ENCODE measurements at regions not wholly inside any gene's neighbourhood (a gene's known extent, or its start where the extent isn't known, plus 50 kb on each side); places are given as distances from the start of the nearest gene placed in this dataset.
A peak's percentile ranks its signal among the peaks of the same experiment; 100 is the strongest.

DNA sequence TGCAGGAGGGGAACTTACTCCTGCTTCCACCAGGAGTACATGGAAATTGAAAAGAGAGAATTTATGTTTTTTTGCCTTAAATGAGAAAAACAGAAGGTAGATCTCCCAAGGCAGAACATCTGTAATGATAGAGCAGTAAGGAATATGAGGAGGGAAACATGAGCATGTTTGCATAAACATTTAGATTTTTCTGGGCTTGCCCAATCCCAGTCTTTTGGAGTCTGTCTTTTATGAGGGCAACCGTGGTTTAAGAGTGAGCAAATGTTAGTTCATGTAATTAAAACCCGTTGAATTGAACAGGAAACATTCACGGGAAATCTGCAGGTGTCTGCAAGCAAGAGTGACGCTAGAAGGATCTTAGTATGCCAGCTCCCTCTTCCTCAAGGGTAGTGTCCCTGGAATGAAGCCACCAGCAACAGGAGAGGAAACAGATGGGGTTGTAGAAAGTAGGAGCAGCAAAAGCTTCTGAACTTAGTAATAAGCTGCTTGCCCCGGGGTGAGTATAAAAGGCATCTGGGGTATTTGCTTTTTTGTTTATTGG is 79.3 kb downstream of the ARF6 start:
- peak overlapping the region in 1 of 2 donors; percentile 72 for H3K9ac ChIP-seq (ENCODE audit: low read depth in 1 of 2, low read length in 2 of 2)
- H3K4me3 ChIP-seq (ENCODE audit: low read depth in 1 of 3, low read length in 3 of 3) = no peak overlapping the region
- WGBS = 34% methylated on average over 5 of the region's 5 CpGs
- no peak for DNase-seq (ENCODE audit: low spot score)
- no peaks in the 10 kb centered on the region for H3K36me3 ChIP-seq (ENCODE audit: control insufficient read depth in 4 of 4, insufficient read depth in 3 of 4, low read depth in 1 of 4, low read length in 3 of 4)
- peak overlapping the region; percentile 43 to 75 for H3K27ac ChIP-seq (ENCODE audit: low read depth in 1 of 2, low read length in 2 of 2)
- no peaks in the 10 kb centered on the region for H3K27me3 ChIP-seq (ENCODE audit: control insufficient read depth in 4 of 4, insufficient read depth in 4 of 4, low read length in 3 of 4)
- H3K9me3 ChIP-seq (ENCODE audit: control insufficient read depth in 4 of 4, low read length in 3 of 4) = no peaks in the 10 kb centered on the region
- peaks cover 13 to 30% (median 24%) of the 10 kb centered on the region in 4 donors for H3K4me1 ChIP-seq (ENCODE audit: control insufficient read depth in 4 of 4, insufficient read depth in 4 of 4, low read length in 3 of 4)
- TF ChIP-seq TAF1 (conservative IDR thresholded peaks at IDR 0.05) (no peak), FOXA1 (IDR thresholded peaks at IDR 0.05) (no peak), RXRA (IDR thresholded peaks at IDR 0.05) (no peak), EGR1 (IDR thresholded peaks at IDR 0.05; ENCODE audit: low read depth in 2 of 2) (no peak), FOXA2 (IDR thresholded peaks at IDR 0.05) (no peak), REST (IDR thresholded peaks at IDR 0.05) (no peak), HNF4A (conservative IDR thresholded peaks at IDR 0.05) (no peak), YY1 (IDR thresholded peaks at IDR 0.05) (no peak), HNF4G (IDR thresholded peaks at IDR 0.05) (no peak), JUND (IDR thresholded peaks at IDR 0.05) (no peak)
- TF ChIP-seq, protein P1, sequence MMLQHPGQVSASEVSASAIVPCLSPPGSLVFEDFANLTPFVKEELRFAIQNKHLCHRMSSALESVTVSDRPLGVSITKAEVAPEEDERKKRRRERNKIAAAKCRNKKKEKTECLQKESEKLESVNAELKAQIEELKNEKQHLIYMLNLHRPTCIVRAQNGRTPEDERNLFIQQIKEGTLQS (IDR thresholded peaks at IDR 0.05) = no peak
- TF ChIP-seq, protein P2, sequence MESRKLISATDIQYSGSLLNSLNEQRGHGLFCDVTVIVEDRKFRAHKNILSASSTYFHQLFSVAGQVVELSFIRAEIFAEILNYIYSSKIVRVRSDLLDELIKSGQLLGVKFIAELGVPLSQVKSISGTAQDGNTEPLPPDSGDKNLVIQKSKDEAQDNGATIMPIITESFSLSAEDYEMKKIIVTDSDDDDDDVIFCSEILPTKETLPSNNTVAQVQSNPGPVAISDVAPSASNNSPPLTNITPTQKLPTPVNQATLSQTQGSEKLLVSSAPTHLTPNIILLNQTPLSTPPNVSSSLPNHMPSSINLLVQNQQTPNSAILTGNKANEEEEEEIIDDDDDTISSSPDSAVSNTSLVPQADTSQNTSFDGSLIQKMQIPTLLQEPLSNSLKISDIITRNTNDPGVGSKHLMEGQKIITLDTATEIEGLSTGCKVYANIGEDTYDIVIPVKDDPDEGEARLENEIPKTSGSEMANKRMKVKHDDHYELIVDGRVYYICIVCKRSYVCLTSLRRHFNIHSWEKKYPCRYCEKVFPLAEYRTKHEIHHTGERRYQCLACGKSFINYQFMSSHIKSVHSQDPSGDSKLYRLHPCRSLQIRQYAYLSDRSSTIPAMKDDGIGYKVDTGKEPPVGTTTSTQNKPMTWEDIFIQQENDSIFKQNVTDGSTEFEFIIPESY (IDR thresholded peaks at IDR 0.05) = no peak
- TF ChIP-seq, protein P3, sequence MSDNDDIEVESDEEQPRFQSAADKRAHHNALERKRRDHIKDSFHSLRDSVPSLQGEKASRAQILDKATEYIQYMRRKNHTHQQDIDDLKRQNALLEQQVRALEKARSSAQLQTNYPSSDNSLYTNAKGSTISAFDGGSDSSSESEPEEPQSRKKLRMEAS (IDR thresholded peaks at IDR 0.05) = no peak

DNA sequence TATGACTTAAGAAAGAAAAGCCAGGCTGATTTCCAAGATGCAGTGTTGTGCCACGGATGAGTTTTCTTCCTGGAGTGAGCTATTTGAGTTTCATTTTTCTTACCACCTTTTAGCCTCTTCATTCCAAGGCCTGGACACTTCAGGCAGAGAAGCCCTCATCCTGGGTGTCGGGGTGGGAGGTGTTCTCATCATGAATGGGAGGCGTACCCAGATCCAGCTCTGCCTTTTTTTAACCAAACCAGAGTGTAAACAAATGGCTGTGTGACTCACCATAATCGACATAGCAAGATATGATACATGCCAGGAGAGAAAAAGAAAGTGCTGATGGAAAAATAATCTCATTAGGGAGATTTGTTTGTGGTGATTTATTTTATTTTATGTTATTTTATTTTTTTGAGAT is 79.9 kb downstream of the ARF6 start:
- Histone ChIP-seq H3K9ac (ENCODE audit: low read depth in 1 of 2, low read length in 2 of 2) (peak overlapping the region in 1 of 2 donors; percentile 72), H3K36me3 (ENCODE audit: control insufficient read depth in 4 of 4, insufficient read depth in 3 of 4, low read depth in 1 of 4, low read length in 3 of 4) (no peaks in the 10 kb centered on the region), H3K4me1 (ENCODE audit: control insufficient read depth in 4 of 4, insufficient read depth in 4 of 4, low read length in 3 of 4) (peaks cover 13 to 28% (median 24%) of the 10 kb centered on the region in 4 donors), H3K4me3 (ENCODE audit: low read depth in 1 of 3, low read length in 3 of 3) (no peak overlapping the region), H3K27me3 (ENCODE audit: control insufficient read depth in 4 of 4, insufficient read depth in 4 of 4, low read length in 3 of 4) (no peaks in the 10 kb centered on the region), H3K9me3 (ENCODE audit: control insufficient read depth in 4 of 4, low read length in 3 of 4) (no peaks in the 10 kb centered on the region), H3K27ac (ENCODE audit: low read depth in 1 of 2, low read length in 2 of 2) (peak overlapping the region; percentile 43 to 75)
- 31% methylated on average over 4 of the region's 4 CpGs for WGBS
- no peak for DNase-seq (ENCODE audit: low spot score)
- TF ChIP-seq HNF4G (IDR thresholded peaks at IDR 0.05) (no peak), TAF1 (conservative IDR thresholded peaks at IDR 0.05) (no peak), HNF4A (conservative IDR thresholded peaks at IDR 0.05) (peak in 1 of 2 donors; percentile 8), FOXA2 (IDR thresholded peaks at IDR 0.05) (peak; percentile 37), JUND (IDR thresholded peaks at IDR 0.05) (peak; percentile 83 to 94), SP1 (IDR thresholded peaks at IDR 0.05) (no peak), CTCF (IDR thresholded peaks at IDR 0.05; ENCODE audit: low read depth, low read length, missing input control) (no peak), GABPA (IDR thresholded peaks at IDR 0.05 in 1 of 2, conservative IDR thresholded peaks at IDR 0.05 in 1 of 2) (no peak), NR2F2 (IDR thresholded peaks at IDR 0.05) (no peak)
- TF ChIP-seq, protein P2 (IDR thresholded peaks at IDR 0.05) = no peak
- TF ChIP-seq, protein P1 (IDR thresholded peaks at IDR 0.05) = no peak
- TF ChIP-seq, protein P3 (IDR thresholded peaks at IDR 0.05) = peak; percentile 24
